ENCODE measurements at regions not wholly inside any gene's neighbourhood (a gene's known extent, or its start where the extent isn't known, plus 50 kb on each side); places are given as distances from the start of the nearest gene placed in this dataset.
"Not testable (repeated sequence)": the region's sequence is repeated elsewhere in the genome, so short reads cannot be mapped to it uniquely, and the experiment has no call there.

DNA sequence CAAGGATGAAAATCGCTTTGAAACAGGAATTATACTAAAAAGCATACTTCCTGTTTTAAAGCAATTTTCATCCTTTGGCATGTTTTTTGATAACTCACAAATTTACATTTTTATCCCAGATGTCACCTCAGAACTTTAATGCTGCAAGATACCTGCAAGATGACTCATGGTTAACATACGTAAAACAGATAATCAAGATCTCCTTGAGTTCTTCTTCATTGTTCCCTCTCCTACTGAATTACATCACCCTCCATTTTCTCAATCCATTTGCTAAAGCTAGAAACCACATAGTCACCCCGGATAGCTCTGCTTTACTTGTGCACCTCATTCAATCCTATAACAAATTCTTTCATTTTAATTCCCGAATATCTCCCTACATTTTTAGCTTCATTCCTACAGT, 1114.2 kb downstream of the PLA2G4A start:
- in situ Hi-C loops (cut with HindIII; ENCODE audit: low sequenced_read_pairs), result no loop called here

GRCh38 chr1:187943606-187944403, 1115.1 kb downstream of the PLA2G4A start:
- in situ Hi-C loops (cut with HindIII; ENCODE audit: low sequenced_read_pairs), result no loop called here

- in situ Hi-C loops (cut with HindIII; ENCODE audit: low sequenced_read_pairs), result not testable (repeated sequence)
Observed at GRCh38 chr1:187946661-187947060, 1117.9 kb downstream of the PLA2G4A start.

GRCh38 chr1:187947359-187947758, 1118.6 kb downstream of the PLA2G4A start:
- in situ Hi-C loops (cut with HindIII; ENCODE audit: low sequenced_read_pairs), result no loop called here

- in situ Hi-C loops (cut with HindIII; ENCODE audit: low sequenced_read_pairs), result no loop called here
Observed at GRCh38 chr1:187948170-187948794, 1119.5 kb downstream of the PLA2G4A start.

- in situ Hi-C loops (cut with HindIII; ENCODE audit: low sequenced_read_pairs), result no loop called here
Observed at GRCh38 chr1:187949567-187949966, 1120.8 kb downstream of the PLA2G4A start.

GRCh38 chr1:187951817-187952216, 1123.1 kb downstream of the PLA2G4A start:
- in situ Hi-C loops (cut with HindIII; ENCODE audit: low sequenced_read_pairs), result no loop called here

- in situ Hi-C loops (cut with HindIII; ENCODE audit: low sequenced_read_pairs), result no loop called here
Observed at GRCh38 chr1:187952446-187952845, 1123.7 kb downstream of the PLA2G4A start.

DNA sequence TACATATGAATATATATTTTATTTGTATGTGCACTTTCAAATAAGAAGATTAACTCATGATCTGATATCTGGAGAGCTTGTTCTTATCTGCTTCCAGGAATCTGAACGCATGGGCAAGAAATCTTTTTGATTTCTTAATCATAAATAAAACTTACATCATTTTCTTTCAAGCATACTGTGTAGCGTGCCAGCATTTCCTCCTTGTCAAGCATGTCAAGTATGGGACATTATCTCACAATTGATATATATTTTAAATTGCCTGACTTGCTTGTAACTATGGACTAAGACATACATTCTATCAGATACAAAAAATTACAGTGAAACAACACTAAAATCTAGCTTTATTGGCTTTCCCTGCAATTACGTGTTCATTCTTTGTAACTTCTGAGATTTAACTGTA, 1128.2 kb downstream of the PLA2G4A start:
- in situ Hi-C loops (cut with HindIII; ENCODE audit: low sequenced_read_pairs), result no loop called here

- in situ Hi-C loops (cut with HindIII; ENCODE audit: low sequenced_read_pairs), result no loop called here
Observed at GRCh38 chr1:187958207-187958606, 1129.5 kb downstream of the PLA2G4A start.

DNA sequence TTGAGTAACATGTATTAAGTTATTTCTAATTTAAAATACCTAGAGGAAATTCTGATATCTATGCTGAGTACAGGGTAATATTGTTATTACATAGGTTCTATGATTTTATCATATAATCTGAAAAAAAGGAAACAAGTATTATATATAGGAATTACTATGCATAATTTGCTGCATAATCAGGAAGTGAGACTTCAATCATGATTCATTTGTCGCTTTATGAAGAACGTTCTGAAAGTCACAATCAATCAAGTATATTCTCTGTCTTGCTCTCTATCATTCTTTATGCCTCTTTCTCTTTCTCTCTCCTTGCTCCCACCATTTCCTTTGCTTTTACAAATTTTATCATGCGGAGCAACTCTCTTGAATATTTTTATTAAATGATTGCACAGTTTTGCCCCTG, 1130.3 kb downstream of the PLA2G4A start:
- in situ Hi-C loops (cut with HindIII; ENCODE audit: low sequenced_read_pairs), result no loop called here

DNA sequence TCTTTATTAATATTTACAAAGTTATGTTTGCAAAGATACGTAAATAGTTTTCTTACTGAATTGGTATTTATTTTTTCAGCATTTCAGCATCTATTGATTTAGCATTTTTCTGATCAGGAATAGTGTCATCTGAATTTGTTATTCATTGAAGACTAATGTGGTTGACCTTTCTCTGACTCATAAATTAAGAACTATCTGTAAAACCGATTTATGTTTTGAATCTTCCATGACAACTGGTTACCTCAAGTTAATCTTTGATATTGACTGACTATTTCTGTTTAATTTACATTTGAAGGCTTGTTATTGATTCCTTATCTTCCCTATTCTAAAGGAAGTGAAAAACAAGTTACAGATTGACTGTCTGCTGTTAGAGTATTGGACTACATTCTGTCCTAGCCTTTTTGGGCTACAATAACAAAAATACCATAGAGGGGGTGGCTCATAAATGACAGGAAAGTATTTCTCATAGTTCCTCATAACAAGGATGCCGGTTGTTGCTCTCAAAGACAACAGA, 1131.4 kb downstream of the PLA2G4A start:
- in situ Hi-C loops (cut with HindIII; ENCODE audit: low sequenced_read_pairs), result no loop called here

DNA sequence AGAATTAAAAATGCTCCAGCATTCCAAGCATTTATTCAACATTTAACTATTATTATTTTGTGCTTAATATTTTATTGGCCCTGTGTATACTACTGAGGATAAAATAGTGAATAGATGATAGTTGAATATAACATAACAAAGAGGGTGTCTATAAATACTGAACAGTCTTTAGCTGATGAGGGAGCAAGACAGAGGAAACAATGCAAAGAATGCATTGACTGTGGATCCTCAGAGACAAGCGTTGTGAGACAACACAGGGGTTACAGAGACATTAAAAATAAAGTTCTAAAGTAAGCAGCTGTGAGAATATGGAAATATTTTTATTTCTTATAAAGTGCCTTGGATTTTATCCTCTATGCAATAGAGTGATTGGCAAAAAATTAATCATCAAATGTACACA, 1133.1 kb downstream of the PLA2G4A start:
- in situ Hi-C loops (cut with HindIII; ENCODE audit: low sequenced_read_pairs), result no loop called here

GRCh38 chr1:187971851-187972250, 1143.1 kb downstream of the PLA2G4A start:
- in situ Hi-C loops (cut with HindIII; ENCODE audit: low sequenced_read_pairs), result no loop called here

DNA sequence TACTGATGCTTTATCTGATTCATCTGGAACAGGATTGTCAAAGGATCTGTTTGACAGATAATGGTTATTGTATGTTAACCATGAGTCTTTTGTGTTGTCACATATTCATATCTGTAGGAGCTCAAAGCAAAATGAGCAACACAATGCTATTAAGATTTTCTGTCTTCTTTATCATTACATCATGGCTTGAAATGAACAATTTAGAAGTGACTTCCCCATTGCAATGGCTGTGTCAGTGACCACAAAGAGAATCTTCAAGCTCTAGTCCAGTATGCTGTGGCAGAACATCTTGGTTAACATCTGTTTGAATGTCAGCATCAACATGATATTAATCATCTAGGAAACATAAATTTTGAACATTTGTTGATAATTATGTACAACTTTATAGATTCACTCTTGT, 1148.5 kb downstream of the PLA2G4A start:
- in situ Hi-C loops (cut with HindIII; ENCODE audit: low sequenced_read_pairs), result no loop called here

- in situ Hi-C loops (cut with HindIII; ENCODE audit: low sequenced_read_pairs), result no loop called here
Observed at GRCh38 chr1:187985145-187985896, 1156.6 kb downstream of the PLA2G4A start.

GRCh38 chr1:187985897-187986654, 1157.3 kb downstream of the PLA2G4A start:
- in situ Hi-C loops (cut with HindIII; ENCODE audit: low sequenced_read_pairs), result no loop called here

DNA sequence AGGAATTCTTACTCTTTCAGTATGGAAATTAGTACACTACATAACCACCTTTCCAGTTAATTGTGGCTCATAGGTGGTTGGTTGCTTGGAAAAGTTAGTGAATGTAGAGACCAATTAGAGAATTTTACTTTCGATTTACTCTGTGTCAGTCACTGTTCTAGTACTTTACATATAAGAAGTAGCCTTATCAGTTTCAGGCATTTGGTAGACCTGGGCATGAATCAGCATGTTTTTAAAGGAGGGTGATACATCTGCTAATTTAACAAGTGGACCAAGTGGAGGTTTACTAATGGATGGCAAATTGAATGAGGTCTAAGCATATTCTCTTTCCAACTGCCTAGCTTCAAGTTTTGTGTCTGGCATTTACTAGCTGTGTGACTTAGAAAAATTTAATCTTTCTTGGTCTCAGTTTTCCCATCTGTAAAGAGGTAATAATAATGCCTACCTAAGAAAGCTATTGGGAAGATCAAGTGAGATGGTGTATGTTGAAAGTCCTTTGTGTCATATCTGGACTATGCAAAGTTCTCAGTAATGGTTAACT, 1158.6 kb downstream of the PLA2G4A start:
- in situ Hi-C loops (cut with HindIII; ENCODE audit: low sequenced_read_pairs), result no loop called here

GRCh38 chr1:187991944-187992343, 1163.2 kb downstream of the PLA2G4A start:
- in situ Hi-C loops (cut with HindIII; ENCODE audit: low sequenced_read_pairs), result no loop called here

DNA sequence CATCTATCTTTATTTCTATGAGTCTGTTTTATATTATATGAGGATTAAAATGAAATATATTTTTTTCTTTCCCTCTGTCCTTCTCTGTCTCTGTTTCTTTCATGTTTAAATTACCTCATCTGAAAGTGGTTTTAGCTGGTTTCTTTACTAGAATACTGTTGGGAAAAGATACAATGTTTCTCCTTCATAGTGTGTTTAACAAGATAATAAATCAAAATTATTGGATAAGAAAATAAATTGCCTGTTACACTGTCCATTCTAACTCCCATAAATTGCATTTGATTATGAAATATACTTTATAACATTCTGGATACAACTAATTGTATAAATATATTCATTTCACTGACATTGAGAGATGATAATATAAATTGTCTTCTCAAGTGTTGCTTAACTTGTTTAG, 1168.0 kb downstream of the PLA2G4A start:
- in situ Hi-C loops (cut with HindIII; ENCODE audit: low sequenced_read_pairs), result no loop called here

DNA sequence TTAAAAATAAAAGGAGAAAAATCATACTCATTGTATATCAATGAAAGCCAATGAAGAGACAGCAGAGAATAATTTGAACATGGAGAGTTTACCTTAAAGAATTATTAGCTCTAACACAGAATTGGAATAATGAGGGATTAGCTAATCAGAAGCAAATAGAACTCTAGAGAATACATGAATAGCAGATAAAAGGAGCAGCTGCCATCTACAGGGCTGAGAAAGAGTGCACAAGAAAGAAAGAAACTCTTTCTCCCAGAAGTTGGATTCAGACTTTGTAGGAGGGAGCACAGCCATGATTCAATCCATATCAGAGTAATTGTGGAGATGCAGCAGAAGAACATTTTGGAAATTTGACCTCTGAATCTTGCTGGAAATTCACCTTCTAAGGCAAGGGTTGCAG, 1171.2 kb downstream of the PLA2G4A start:
- in situ Hi-C loops (cut with HindIII; ENCODE audit: low sequenced_read_pairs), result no loop called here

Data from DLD1 (cell line).